Tibial artery (tissue), 4 donors: ENCODE measurements at regions not wholly inside any gene's neighbourhood (a gene's known extent, or its start where the extent isn't known, plus 50 kb on each side); places are given as distances from the start of the nearest gene placed in this dataset.

ENCODE experiments used
- DNase-seq, 2 donors: peaks; one replicate each; pipeline ENCODE4 v3.0.0-alpha.2; 2019
- H3K27ac ChIP-seq, 2 donors: fragments of 200-600 bp; sonication (generic) in 1 of 2; 1 replicate in 1 of 2; 2 replicates in 1 of 2; pipeline ENCODE4 v1.5.1; 2018 to 2019; ENCODE audit warnings: mild to moderate bottlenecking in 1 of 2
- H3K27me3 ChIP-seq, 2 donors: fragments of 200-600 bp; sonication (generic) in 1 of 2; one replicate each; pipeline versions ENCODE4 v1.5.1 to v1.6.0; 2016 to 2019
- H3K36me3 ChIP-seq, 3 donors: fragments of 200-600 bp; sonication (generic) in 2 of 3; one replicate each; pipeline ENCODE4 v1.5.1; 2016 to 2019; ENCODE audit warnings: mild to moderate bottlenecking in 2 of 3
- H3K4me1 ChIP-seq, 4 donors: fragments of 200-600 bp; sonication (generic) in 2 of 4; 1 replicate in 3 of 4; 2 replicates in 1 of 4; pipeline ENCODE4 v1.5.1; 2016 to 2019
- H3K4me3 ChIP-seq, 2 donors: fragments of 200-600 bp; sonication (generic) in 1 of 2; 1 replicate in 1 of 2; 2 replicates in 1 of 2; pipeline ENCODE4 v1.5.1; 2018 to 2019; ENCODE audit warnings: mild to moderate bottlenecking in 2 of 2
- H3K9me3 ChIP-seq, 3 donors: fragments of 200-600 bp; sonication (generic) in 1 of 3; one replicate each; pipeline ENCODE4 v1.5.1; 2016 to 2019
- intact Hi-C: fragments of 100-400 bp; cut with DNase I; formaldehyde crosslinking; loops from one replicate; pipeline ENCODE4 v1.15.0; 2023; ENCODE audit warnings: low total_unique reads
- TF ChIP-seq, protein P1 (sequence below), 2 experiments: fragments of 200-600 bp in 1 of 2; fragments of 450-650 bp in 1 of 2; IDR thresholded peaks; one replicate each; pipeline ENCODE4 v1.5.1; 2017 to 2019; ENCODE audit warnings: antibody characterized with exemption in 2 of 2, mild to moderate bottlenecking in 1 of 2, moderate library complexity in 1 of 2

DNA sequence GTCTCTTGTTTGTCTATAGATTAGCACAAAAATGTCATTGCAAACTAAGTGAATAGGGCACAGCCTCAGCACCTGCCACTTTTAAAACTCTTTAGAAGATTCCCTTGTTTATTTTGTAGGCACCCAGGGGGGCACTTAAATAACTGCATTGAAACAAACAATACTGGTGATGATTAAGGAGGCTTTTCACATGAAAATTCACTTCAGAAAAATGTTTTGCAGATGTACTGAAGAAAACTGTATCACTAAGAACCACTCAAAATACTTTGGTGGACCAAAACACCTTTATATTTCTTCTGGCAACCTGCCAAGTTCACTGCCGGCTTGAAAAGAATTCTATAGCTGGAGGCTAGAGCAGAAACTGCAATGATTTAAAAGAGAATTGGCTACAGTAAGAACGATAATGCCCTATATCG lies 281.5 kb downstream of the TOX3 start:
- TF ChIP-seq, protein P1, sequence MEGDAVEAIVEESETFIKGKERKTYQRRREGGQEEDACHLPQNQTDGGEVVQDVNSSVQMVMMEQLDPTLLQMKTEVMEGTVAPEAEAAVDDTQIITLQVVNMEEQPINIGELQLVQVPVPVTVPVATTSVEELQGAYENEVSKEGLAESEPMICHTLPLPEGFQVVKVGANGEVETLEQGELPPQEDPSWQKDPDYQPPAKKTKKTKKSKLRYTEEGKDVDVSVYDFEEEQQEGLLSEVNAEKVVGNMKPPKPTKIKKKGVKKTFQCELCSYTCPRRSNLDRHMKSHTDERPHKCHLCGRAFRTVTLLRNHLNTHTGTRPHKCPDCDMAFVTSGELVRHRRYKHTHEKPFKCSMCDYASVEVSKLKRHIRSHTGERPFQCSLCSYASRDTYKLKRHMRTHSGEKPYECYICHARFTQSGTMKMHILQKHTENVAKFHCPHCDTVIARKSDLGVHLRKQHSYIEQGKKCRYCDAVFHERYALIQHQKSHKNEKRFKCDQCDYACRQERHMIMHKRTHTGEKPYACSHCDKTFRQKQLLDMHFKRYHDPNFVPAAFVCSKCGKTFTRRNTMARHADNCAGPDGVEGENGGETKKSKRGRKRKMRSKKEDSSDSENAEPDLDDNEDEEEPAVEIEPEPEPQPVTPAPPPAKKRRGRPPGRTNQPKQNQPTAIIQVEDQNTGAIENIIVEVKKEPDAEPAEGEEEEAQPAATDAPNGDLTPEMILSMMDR (IDR thresholded peaks at IDR 0.05), result no peak
- no peak overlapping the region for H3K4me3 ChIP-seq
- intact Hi-C loops, result no loop called here
- no peaks in the 10 kb centered on the region for H3K9me3 ChIP-seq
- no peaks in the 10 kb centered on the region for H3K4me1 ChIP-seq
- H3K27ac ChIP-seq, result no peak overlapping the region
- no peaks in the 10 kb centered on the region for H3K36me3 ChIP-seq
- no peak for DNase-seq
- no peaks in the 10 kb centered on the region for H3K27me3 ChIP-seq

DNA sequence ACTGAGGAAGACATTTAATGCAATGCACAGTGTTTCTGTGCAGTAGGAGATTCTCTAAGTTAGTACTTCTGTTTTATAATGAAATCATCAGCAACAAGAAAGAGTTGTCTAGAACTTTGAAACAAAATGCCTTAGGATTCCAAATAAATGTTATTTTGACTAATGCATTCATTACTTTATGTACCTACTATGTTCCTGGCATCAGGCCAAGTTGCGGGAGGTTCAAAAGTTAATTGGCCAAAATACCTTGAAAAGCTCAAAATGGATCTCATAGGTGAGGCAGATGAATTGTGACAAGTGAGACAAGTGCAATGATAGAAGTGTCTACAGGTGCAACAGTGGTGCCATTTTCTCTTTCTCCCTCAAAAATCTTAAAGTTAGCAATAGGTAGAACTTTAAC lies 289.4 kb downstream of the TOX3 start:
- H3K27me3 ChIP-seq, result no peaks in the 10 kb centered on the region
- H3K4me1 ChIP-seq, result no peaks in the 10 kb centered on the region
- TF ChIP-seq, protein P1 (IDR thresholded peaks at IDR 0.05), result no peak
- DNase-seq, result no peak
- intact Hi-C loops, result no loop called here
- no peak overlapping the region for H3K27ac ChIP-seq
- H3K9me3 ChIP-seq, result no peaks in the 10 kb centered on the region
- no peak overlapping the region for H3K4me3 ChIP-seq
- H3K36me3 ChIP-seq, result no peaks in the 10 kb centered on the region

DNA sequence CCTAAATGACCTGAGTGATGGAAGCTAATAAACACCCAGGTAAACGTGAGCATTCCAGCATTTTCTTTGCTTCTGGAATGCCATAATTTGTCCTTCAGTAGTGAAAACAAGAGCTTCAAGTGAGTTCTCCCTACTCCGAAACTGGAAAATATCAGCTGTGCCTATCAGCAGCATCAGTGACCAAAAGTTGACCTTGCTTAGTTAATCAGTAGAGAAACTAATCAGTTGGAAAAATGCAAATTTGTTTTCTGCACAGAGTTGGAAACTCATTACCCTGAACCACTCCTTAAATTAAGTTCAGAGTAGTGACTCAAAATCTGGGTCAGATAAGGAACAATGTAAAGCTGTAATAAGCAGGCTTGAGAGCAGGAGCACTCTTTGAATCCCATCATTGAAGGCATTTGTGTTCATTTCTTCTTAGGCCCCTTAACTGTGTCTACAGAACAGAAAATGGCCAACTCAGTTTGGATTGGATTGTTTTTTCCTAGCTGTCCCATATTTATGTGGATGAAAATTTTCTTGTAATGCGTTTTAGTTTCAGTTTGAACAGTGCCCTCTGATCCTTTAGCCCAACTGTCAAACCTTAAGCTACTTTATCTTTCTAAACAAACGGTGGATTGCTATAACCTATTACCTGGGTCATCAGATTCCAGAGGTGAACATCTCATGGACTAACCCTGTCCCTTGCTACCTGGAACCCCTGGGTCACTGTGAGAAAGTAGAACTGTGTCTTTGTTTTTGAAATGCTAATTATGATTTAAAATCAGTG lies 290.4 kb downstream of the TOX3 start:
- intact Hi-C loops, result no loop called here
- DNase-seq, result no peak
- TF ChIP-seq, protein P1 (IDR thresholded peaks at IDR 0.05), result no peak
- Histone ChIP-seq H3K4me1 (no peaks in the 10 kb centered on the region), H3K4me3 (no peak overlapping the region), H3K9me3 (no peaks in the 10 kb centered on the region), H3K27ac (no peak overlapping the region), H3K27me3 (no peaks in the 10 kb centered on the region), H3K36me3 (no peaks in the 10 kb centered on the region)

DNA sequence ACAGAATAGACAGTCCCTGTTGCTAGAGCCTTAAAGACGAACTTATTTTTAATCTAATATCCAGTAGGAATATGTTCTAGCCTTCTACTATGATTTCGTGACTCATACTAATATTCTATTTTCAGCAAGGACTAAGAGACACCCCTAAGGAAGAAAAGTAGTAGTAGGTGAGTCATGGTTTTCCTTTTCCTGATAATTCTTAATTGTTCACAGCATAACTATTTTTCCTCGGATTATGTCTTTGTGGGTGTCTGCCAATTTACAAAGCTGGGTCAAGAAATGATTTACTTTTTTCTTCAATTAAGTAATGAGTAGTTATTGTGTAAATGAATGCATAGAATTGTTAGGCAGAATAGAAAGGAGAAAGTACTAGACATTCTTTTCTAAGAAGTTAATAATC lies 292.2 kb downstream of the TOX3 start:
- Histone ChIP-seq H3K4me1 (no peaks in the 10 kb centered on the region), H3K9me3 (no peaks in the 10 kb centered on the region), H3K27me3 (no peaks in the 10 kb centered on the region), H3K4me3 (no peak overlapping the region), H3K27ac (no peak overlapping the region), H3K36me3 (no peaks in the 10 kb centered on the region)
- TF ChIP-seq, protein P1 (IDR thresholded peaks at IDR 0.05), result no peak
- intact Hi-C loops, result no loop called here
- no peak for DNase-seq

DNA sequence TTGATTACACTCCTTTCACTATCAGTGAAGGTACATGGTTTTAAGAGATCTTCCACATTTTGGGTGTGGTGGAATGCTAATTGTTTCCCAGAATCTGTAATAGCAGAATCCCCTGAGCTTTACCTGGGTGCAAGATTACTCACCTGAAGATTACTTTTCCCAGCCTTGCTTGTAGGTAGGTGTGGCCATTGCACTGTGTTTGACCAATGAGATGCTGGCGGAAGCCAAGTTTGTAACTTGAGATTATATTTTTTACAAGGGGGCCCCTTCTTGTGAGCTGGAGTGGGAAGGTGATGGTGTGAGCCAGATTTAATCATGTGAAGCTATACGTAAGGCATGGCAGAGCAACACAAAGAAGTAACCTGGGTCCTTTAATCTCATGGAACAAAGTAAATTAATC lies 294.3 kb downstream of the TOX3 start:
- Histone ChIP-seq H3K4me1 (no peaks in the 10 kb centered on the region), H3K9me3 (peaks cover 0 to 7% (median 2%) of the 10 kb centered on the region in 3 donors), H3K27ac (no peak overlapping the region), H3K36me3 (no peaks in the 10 kb centered on the region), H3K27me3 (no peaks in the 10 kb centered on the region), H3K4me3 (no peak overlapping the region)
- TF ChIP-seq, protein P1 (IDR thresholded peaks at IDR 0.05), result no peak
- intact Hi-C loops, result no loop called here
- no peak for DNase-seq
